GM18499 (cell line): ENCODE measurements at regions not wholly inside any gene's neighbourhood (a gene's known extent, or its start where the extent isn't known, plus 50 kb on each side); places are given as distances from the start of the nearest gene placed in this dataset.
"Not testable (repeated sequence)": the region's sequence is repeated elsewhere in the genome, so short reads cannot be mapped to it uniquely, and the experiment has no call there.

Experiments
- ATAC-seq: cut with Tn5 transposase; IDR thresholded peaks from one replicate; pipeline ENCODE4 v1.9.1; 2021; ENCODE audit warnings: moderate number of reproducible peaks; ENCODE audit not compliant: insufficient read depth, unreplicated experiment

GRCh38 chr2:131584380-131584779 is 56.7 kb downstream of the CCDC74A start:
- ATAC-seq = peak; percentile 23

- peak; percentile 35 for ATAC-seq
Observed at GRCh38 chr2:131584940-131585339, 57.3 kb downstream of the CCDC74A start.

- peak; percentile 74 for ATAC-seq
Observed at GRCh38 chr2:131588152-131588873, 60.6 kb downstream of the CCDC74A start.

- not testable (repeated sequence) for ATAC-seq
Observed at GRCh38 chr2:131589126-131589525, 61.4 kb downstream of the CCDC74A start.

GRCh38 chr2:131590366-131590765 is 62.7 kb downstream of the CCDC74A start:
- ATAC-seq = no peak

GRCh38 chr2:131590896-131591295 is 63.2 kb downstream of the CCDC74A start:
- no peak for ATAC-seq

GRCh38 chr2:131596561-131596960 is 68.9 kb downstream of the CCDC74A start:
- ATAC-seq = not testable (repeated sequence)

GRCh38 chr2:131602444-131602843 is 74.8 kb downstream of the CCDC74A start:
- ATAC-seq = not testable (repeated sequence)

GRCh38 chr2:131604652-131605051 is 77.0 kb downstream of the CCDC74A start:
- ATAC-seq = not testable (repeated sequence)

- not testable (repeated sequence) for ATAC-seq
Observed at GRCh38 chr2:131606366-131606765, 78.7 kb downstream of the CCDC74A start.

- not testable (repeated sequence) for ATAC-seq
Observed at GRCh38 chr2:131607056-131607455, 79.4 kb downstream of the CCDC74A start.

GRCh38 chr2:131614539-131614938 is 86.9 kb downstream of the CCDC74A start:
- ATAC-seq = not testable (repeated sequence)

GRCh38 chr2:131618320-131618719 is 90.6 kb downstream of the CCDC74A start:
- not testable (repeated sequence) for ATAC-seq

GRCh38 chr2:131622874-131623273 is 95.2 kb downstream of the CCDC74A start:
- not testable (repeated sequence) for ATAC-seq

GRCh38 chr2:131626011-131626410 is 98.3 kb downstream of the CCDC74A start:
- ATAC-seq = not testable (repeated sequence)

- not testable (repeated sequence) for ATAC-seq
Observed at GRCh38 chr2:131626565-131626964, 98.9 kb downstream of the CCDC74A start.

- not testable (repeated sequence) for ATAC-seq
Observed at GRCh38 chr2:131627777-131628176, 100.1 kb downstream of the CCDC74A start.

GRCh38 chr2:131631648-131632047 is 104.0 kb downstream of the CCDC74A start:
- ATAC-seq = not testable (repeated sequence)

- not testable (repeated sequence) for ATAC-seq
Observed at GRCh38 chr2:131633405-131633804, 105.7 kb downstream of the CCDC74A start.

- ATAC-seq = not testable (repeated sequence)
Observed at GRCh38 chr2:131633827-131634695, 106.4 kb downstream of the CCDC74A start.

- ATAC-seq = no peak
Observed at GRCh38 chr2:131635611-131636010, 107.9 kb downstream of the CCDC74A start.
